COLO829 (cell line): ENCODE measurements at regions not wholly inside any gene's neighbourhood (a gene's known extent, or its start where the extent isn't known, plus 50 kb on each side); places are given as distances from the start of the nearest gene placed in this dataset.
"Not testable (repeated sequence)": the region's sequence is repeated elsewhere in the genome, so short reads cannot be mapped to it uniquely, and the experiment has no call there.

Experiments
- DNase-seq: peaks from one replicate; pipeline ENCODE4 v3.0.0; 2012; ENCODE audit warnings: low spot score

DNA sequence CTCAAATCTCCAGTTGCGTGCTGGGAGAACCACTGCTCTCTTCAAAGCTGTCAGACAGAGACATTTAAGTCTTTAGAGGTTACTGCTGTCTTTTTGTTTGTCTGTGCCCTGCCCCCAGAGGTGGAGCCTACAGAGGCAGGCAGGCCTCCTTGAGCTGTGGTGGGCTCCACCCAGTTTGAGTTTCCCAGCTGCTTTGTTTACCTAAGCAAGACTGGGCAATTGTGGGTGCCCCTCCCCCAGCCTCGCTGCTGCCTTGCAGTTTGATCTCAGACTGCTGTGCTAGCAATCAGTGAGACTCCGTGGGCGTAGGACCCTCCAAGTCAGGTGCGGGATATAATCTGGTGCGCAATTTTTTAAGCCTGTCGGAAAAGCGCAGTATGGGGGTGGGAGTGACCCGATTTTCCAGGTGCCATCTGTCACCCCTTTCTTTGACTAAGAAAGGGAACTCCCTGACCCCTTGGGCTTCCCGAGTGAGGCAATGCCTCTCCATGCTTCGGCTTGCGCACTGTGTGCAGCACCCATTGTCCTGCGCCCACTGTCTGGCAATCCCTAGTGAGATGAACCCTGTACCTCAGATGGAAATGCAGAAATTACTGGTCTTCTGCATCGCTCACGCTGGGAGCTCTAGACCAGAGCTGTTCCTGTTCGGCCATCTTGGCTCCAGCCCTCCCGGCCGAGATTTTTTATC, 414.8 kb upstream of the SYNCRIP start:
- not testable (repeated sequence) for DNase-seq

DNA sequence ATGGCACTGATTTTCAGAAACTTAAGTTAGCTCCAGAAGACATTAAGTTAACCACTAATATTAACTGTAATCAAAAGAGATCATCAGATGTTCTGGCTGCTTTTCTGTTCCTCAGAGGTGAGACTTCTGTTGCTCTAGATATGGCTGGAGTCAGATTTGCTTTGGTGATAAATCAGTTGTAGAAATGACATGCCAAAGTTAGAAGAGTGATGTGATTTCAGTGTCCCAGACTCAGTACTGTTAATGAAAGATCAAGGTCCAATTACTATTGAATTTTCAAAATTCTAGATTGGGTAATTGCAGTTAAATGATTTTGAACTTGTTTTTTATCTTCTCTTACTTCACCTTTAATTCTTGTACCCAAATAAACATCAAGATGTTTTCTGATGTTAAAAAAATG, 402.4 kb upstream of the SYNCRIP start:
- DNase-seq = no peak

DNA sequence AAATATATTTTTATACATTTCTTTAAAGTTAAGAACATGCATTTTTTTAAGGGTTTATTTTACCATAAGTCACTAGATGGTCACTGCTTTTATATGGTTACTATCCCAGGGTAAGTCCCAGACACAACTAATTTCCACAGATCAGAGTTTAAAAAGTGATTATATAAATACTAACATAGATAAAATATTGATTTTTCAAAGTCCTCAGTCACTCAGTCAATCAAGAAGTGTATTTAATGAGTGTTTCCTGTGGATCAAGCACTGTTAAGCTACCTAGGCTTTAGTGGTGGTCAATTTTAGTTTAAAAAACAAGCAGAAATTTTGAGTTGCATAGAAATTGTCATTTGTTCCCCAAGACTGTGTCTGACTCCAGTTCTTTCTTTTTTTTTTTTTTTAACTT, 399.5 kb upstream of the SYNCRIP start:
- no peak for DNase-seq

DNA sequence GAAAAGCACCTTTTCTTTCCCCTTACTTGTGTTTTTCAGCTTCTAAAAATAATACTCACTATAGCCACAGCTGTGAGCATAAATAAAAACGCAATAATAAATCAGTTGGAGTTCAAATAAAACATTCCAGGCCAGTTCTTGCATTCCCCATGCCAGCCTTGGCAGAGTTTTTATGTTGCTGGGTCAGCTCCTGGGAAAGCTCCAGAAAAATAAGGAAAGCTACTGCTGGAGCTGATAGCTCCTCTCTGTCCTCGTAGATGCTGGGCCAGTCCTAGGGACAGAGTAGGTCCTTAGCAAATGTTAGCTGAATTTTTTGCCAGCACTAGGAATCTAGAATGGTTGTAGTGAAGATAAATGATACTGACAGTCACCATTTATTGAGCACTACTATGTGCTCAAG, 389.0 kb upstream of the SYNCRIP start:
- no peak for DNase-seq

DNA sequence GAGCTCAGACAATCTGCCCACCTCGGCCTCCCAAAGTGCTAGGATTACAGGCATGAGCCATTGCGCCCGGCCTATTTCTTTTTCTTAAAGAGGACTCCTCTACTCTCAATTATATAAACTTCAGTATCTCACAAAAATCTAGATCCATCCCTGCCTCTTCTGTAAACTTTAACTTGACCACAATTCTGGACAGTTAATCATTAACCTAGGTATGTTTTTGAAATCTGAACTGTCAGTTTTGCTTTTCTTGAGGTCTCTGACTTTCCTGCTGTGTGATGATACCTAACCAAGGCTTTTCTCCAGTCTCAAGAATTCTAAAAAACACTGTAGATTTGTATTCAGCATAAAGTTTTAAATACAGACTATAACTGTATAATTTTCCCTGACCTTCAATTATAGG, 388.2 kb upstream of the SYNCRIP start:
- no peak for DNase-seq

DNA sequence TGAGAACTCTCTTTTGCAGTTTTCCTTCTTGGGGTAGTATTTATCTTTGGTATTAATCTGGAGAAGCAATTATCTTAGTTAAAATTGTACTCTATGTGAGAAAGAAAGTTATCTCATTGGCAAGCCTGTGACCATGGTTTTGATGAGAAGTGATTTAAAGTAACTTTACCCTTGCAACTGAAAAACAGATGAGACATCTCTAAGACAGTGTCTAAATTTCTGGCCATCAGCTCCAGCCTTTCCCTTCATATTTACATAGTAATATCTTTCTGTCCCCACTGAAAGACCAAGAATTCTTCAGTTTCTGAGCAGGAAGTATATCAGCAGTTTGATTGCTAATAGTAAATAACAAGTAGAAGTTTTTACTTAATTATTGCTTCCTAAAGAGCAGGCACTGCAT, 386.1 kb upstream of the SYNCRIP start:
- no peak for DNase-seq

DNA sequence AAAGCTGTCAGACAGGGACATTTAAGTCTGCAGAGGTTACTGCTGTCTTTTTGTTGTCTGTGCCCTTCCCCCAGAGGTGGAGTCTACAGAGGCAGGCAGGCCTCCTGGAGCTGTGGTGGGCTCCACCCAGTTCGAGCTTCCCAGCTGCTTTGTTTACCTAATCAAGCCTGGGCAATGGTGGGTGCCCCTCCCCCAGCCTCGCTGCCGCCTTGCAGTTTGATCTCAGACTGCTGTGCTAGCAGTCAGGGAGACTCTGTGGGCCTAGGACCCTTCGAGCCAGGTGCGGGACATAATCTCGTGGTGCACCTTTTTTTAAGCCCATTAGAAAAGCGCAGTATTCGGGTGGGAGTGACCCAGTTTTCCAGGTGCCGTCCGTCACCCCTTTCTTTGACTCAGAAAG, 384.2 kb upstream of the SYNCRIP start:
- not testable (repeated sequence) for DNase-seq

DNA sequence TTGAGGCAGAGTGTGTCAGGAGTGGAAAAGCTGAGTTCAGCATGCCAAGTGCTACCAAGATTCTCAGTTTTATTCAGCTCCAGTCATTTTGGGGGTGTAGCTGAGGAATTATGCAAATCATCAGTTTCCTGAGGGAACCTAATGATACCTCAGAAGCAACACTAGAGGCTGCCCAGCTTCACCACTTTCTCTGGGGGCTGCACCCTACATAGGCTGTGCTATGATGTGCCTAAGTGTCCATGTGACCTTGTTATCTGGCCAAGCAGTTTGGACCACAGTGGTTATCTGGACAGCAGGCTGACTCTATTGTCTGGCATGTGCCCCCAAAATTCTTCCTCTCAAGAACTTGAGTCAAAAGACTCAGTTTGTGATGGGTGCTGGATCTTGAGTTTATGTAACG, 374.6 kb upstream of the SYNCRIP start:
- DNase-seq = no peak

DNA sequence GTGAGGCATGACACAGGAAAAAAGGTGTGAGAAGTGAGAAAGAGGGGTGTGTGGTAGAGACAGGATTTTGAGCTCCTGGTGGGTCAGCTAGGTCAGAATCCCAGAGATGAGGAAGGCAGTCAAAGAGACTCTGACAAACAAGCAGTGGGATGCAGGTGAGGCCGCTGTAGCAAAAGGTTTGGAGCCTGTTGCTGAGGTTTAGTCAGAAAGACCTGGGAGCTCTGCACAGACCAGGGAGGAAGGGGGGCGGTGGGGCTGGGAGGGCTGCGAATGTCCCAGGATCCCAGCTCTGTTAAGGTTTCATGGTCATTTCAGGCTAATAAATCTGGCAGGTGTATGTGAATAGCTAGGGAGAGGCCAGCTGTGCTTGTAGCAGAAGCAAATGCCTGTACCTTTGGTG, 373.9 kb upstream of the SYNCRIP start:
- DNase-seq = no peak

DNA sequence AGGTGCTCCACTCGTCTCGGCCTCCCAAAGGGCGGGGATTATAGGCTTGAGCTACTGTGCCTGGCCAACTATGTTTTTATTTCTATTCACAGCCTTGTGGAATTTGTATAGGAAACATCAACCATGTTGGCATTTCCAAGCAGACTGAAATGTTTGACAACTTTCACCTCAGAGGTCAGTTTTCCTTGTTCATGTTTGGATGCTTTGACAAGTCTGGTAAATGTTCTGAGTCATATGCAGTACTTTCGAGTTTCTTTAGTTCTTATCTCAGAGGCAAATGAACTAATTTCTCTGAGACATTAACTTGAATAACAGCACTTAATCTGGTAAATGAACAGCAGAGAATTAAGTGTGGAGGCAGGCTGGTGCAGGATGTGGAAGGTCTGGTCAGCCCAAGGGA, 373.4 kb upstream of the SYNCRIP start:
- no peak for DNase-seq

DNA sequence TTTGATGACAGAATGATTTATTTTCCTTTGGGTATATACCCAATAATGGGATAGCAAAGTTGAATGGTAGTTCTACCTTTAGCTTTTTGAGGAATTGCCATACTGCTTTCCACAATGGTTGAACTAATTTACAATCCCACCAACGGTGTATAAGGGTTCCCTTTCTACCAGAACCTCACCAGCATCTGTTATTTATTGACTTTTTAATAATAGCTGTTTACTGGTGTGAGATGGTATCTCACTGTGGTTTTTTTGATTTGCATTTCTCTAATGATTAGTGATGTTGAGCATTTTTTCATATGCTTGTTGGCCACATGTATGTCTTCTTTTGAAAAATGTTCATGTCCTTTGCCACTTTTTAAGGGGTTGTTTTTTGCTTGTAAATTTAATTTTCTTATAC, 370.3 kb upstream of the SYNCRIP start:
- DNase-seq = not testable (repeated sequence)

DNA sequence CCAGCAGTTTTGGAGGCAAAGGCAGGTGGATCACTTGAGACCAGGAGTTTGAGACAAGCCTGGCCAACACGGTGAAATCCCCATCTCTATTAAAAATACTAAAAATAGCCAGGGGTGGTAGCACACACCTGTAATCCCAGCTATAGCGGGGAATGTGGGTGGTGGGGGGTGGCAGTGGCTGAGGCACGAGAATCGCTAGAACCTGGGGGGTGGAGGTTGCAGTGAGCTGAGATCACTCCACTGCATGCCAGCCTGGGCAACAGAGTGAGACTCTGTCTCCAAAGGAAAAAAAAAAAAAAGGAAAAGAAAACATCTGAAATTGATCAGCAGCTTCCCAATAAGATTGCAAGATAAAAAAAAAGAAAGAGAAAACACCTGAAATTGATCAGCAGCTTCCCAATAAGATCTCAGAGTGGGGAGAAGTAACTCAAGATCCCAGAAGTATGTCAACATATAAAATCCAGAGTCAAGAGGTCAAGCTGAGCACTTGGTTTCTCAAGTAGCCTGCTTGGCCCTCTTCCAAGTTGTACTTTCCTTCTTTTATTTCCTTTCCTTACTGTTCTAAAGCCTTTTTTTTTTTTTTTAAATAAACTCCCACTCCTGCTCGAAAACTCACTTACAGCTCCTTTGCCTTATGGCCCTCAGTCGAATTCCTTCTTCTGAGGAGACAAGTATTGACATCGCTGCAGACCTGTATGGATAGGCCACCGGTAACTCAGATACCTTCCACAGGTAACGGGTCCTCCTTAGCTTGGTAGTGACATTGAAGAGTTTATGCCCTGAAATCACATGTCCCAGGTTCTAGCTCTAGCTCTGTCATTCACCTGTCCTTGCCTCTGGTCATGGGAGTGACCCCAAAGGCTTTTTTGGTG, 368.5 kb upstream of the SYNCRIP start:
- DNase-seq = no peak

DNA sequence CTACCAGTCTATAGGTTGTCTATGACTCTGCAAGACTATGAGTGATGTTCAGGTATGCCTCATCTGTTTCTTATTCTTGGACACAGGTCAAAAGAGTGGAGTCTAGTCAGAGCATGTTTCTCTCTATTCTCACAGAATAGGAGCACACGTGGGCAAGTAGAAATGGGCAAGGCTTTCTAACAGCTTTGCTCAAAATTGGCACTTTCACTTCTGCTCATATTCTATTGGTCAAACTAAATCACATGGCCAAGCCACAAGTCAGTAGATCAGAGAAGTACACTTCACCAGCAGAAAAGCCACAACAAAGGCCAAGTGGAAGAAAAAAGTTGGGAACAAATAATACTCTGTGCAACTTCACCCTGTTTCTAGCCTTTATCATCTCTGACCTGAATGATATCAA, 354.5 kb upstream of the SYNCRIP start:
- DNase-seq = no peak

DNA sequence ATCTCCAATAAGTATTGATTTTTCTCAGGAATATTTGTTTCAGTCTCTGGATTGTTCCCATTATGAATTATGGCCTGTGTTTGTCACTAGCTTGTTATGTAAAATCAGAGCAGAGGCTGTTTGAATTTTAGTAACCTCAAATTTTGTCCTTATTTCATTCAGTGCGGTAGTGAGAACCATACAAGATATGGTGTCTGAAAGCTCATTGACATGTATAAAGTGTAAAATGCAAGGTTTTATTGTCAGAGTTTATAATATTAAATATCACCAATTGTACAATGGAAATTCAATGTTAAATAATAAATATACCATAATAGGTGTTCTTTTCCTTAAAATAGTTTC, 353.3 kb upstream of the SYNCRIP start:
- no peak for DNase-seq

DNA sequence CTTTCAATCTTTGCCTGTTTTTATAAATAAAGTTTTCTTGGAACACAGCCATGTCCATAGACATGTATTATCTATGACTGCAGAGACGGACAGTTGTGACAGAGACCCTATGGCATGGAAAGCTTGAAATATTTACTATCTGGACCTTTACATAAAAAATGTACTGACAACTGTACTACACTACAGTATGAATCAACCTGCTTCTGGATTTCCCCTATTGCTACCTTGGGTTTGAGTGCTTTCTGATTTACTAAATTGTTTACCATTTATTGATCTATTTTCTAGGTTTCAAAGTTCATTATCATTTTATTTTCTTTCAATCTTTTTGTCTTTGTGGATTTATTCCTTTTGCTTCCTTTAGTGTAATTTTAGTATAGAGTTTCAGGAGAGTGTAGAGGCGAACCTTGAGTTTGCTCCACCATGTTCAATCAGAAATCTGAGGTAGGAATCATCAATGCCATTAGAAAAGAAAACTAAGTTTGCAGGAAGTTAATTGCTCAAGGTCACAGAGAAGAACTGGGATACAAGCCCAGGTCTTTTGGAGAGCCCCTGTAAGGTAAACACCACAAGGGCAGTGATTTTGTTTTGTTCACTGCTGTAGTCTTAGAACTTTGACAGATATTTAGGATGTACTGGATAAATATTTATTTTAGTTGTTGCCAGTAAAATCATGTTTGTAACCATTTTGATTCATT, 352.8 kb upstream of the SYNCRIP start:
- DNase-seq = no peak

DNA sequence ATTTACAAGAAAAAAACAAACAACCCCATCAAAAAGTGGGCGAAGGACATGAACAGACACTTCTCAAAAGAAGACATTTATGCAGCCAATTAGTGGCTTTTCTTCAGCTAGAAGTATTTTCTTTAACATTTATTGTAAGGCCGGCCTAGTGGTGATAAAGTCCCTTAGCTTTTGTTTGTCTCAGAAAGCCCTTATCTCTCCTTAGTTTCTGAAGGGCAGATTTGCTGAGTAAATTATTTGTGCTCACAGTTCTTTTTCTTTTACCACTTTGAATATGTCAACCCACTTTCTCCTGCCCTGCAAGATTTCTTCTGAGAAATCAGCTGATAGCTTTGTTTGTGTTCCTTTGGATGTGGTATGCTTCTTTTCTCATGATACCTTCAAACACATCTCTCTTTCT, 344.0 kb upstream of the SYNCRIP start:
- DNase-seq = no peak

DNA sequence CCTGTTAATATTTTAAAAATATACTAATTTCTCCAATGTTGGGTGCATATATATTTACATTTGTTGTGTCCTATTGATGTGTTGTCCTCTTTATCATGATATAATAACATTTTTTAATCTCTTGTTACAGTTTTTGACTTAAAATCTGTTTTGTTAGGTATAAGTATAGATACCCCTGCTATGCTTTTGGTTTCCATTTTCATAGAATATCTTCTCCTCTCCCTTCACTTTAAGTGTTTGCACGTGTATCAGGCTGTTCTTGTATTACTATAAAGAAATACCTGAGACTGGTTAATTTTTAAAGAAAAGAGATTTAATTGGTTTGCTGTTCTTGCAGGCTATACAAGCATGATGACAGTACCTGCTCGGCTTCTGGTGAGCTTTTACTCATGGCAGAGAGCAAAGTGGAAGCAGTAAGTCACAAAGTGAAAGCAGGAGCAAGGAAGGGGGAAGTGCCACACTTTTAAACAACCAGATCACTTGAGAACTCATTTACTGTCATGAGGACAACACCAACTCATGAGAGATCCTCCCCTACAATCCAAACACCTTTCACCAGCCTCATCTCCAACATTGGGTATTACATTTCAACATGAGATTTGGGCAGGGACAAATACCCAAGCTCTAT, 340.5 kb upstream of the SYNCRIP start:
- DNase-seq = no peak

DNA sequence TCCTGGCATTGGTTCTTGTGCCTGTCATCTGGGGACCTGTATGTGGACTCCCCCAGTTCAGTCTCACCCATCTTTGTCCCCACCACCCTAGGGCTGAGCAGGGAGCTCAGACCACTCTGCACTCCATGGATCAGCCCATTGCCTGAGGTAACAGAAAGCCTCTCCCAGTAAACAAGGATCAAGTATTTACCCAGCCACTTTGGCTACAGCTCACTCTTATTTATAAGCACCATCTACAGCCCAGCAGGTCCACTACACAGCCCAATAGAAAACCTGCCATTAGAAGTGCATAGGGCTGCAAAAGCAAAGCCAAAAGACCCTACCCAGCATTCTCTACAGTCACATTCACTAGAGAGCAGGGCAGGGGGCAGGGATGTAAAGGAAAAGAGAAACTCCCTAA, 335.0 kb upstream of the SYNCRIP start:
- DNase-seq = no peak

DNA sequence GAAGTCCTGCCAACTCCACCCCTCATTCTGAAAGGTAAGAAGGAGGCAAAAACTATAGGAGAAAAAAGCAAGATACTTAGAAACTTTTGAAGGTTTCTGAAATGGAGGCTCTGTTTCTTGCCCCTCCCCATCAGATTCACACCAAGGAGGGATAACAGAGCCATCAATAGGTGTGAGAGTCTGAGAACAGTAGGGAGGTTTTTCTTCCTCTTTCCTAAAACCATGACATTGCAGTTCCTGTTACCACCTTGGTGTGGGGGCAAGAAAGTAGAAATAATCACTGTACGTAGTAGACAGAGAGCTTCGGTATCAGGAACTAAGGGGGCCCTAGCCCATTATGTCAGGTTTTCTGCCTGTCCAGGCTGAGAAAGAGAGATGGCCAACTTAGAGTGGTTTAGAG, 333.3 kb upstream of the SYNCRIP start:
- DNase-seq = no peak

DNA sequence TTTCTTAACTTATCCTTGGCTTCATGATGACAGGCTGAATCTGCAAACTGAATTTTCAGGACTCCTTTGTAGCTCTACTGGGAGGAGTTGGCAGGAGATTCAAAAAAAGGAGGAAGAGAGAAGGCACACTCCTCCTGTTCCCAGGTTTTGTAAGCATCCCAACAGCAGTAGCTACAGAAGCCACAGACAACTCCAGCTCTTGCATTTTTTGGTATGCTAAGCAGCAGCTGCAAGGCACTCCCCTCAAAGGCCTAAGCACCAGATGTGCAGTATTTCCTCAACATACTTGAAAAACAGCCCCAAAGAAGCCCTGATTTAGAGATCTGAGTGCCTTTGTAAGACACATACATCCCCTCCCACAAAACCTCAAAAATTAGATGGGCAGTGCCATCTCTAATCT, 328.6 kb upstream of the SYNCRIP start:
- no peak for DNase-seq

DNA sequence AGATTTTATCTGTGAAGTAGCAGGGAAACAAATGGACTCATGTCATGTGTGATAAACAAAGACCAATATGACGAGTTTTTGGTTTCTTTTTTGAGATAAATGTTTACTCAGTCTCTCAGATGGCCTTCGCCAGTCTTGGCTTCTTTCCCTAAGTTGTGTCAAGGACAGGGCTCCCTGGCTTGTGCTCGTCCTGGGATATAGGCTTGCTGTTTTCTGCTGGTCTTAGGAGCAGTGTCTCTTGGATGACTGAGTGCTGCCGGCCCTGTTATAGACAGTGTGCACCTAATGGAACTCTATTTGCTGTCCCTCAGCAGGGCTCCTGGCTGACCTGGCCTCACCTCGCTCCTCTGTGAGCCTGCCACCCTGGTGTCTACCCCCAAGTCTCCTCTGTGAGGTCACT, 324.1 kb upstream of the SYNCRIP start:
- DNase-seq = no peak

DNA sequence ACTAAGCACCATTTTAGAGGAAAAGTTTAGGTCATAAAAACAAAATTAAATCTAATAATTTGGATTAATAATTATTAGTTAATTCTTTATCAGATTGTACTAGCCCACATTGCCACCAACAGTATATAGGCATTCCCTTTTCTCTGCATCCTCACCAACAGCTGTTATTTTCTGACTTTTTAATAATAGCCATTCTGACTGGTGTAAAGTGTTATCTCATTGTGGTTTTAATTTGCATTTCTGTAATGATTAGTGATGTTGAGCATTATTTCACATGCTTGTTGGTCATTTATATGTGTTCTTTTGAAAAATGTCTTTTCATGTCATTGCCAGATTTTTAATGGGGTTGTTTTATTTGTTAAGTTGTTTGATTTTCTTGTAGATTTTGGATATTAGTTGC, 319.1 kb upstream of the SYNCRIP start:
- DNase-seq = no peak

DNA sequence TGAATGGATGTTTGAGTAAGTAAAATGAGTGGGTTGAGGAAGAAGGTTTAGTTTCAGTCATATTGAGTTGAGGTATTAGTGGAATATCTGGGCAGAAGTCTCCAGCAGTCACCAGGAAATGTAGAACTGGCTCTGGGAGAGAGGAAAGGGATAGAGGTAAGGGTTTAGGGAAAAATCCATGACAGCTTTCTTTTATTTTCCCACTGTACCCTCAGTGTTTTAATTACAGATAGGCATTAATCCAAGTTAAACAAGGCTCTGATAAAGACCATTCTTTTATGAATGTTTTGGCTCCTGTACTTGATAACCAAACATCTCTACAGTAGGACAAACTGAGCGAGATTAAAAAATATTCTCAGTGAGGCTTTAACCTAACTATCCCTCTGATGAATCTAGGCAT, 318.4 kb upstream of the SYNCRIP start:
- no peak for DNase-seq
